Testis (tissue), 2 donors: ENCODE measurements at regions not wholly inside any gene's neighbourhood (a gene's known extent, or its start where the extent isn't known, plus 50 kb on each side); places are given as distances from the start of the nearest gene placed in this dataset.

Experiments used
- CTCF ChIP-seq, 3 experiments: fragments of 450-650 bp in 2 of 3; fragments of 200-600 bp in 1 of 3; sonication (generic) in 1 of 3; IDR thresholded peaks; one replicate each; pipeline ENCODE4 v1.5.1; 2016 to 2019; ENCODE audit warnings: antibody characterized with exemption in 3 of 3, mild to moderate bottlenecking in 2 of 3, moderate library complexity in 1 of 3
- POLR2A ChIP-seq: fragments of 450-650 bp; IDR thresholded peaks from one replicate; pipeline ENCODE4 v1.6.1; 2017; ENCODE audit warnings: antibody characterized with exemption, mild to moderate bottlenecking, moderate library complexity

GRCh38 chr4:176575141-176575730 is 217.5 kb downstream of the VEGFC start:
- TF ChIP-seq POLR2A (no peak), CTCF (IDR thresholded peaks at IDR 0.05) (no peak)
